Nephron (organoid): ENCODE measurements at regions not wholly inside any gene's neighbourhood (a gene's known extent, or its start where the extent isn't known, plus 50 kb on each side); places are given as distances from the start of the nearest gene placed in this dataset.
"Not testable (repeated sequence)": the region's sequence is repeated elsewhere in the genome, so short reads cannot be mapped to it uniquely, and the experiment has no call there.

Source experiments
- H3K27ac Mint-ChIP-seq, 3 experiments: 2 replicates each; pipeline ENCODE4 v1.8.0; 2020; ENCODE audit warnings: mixed read lengths in 3 of 3, mild to moderate bottlenecking in 2 of 3, moderate library complexity in 1 of 3
- H3K27me3 Mint-ChIP-seq: 2 replicates; pipeline ENCODE4 v1.8.0; 2021; ENCODE audit warnings: low read depth, mild to moderate bottlenecking, moderate library complexity, mixed read lengths
- H3K36me3 Mint-ChIP-seq: 2 replicates; pipeline ENCODE4 v1.8.0; 2020; ENCODE audit warnings: low read depth, mixed read lengths
- H3K4me1 Mint-ChIP-seq: 2 replicates; pipeline ENCODE4 v1.8.0; 2020; ENCODE audit warnings: mixed read lengths
- H3K4me3 Mint-ChIP-seq, 3 experiments: 2 replicates each; pipeline ENCODE4 v1.8.0; 2020; ENCODE audit warnings: mild to moderate bottlenecking in 3 of 3, mixed read lengths in 3 of 3, moderate library complexity in 2 of 3
- H3K9me3 Mint-ChIP-seq: 2 replicates; pipeline ENCODE4 v1.8.0; 2020; ENCODE audit warnings: mixed read lengths
- TF ChIP-seq, protein P1 (sequence below), 3 experiments: fragments of 200-600 bp; sonication (generic); IDR thresholded peaks; one replicate each; pipeline ENCODE4 v1.5.0; 2021; ENCODE audit warnings: antibody characterized with exemption in 3 of 3; ENCODE audit not compliant: unreplicated experiment in 3 of 3

- Mint-ChIP-seq H3K4me3 (no peak overlapping the region), H3K36me3 (no peaks in the 10 kb centered on the region), H3K27me3 (no peaks in the 10 kb centered on the region), H3K9me3 (peaks cover 23% of the 10 kb centered on the region), H3K4me1 (no peaks in the 10 kb centered on the region), H3K27ac (no peak overlapping the region)
- TF ChIP-seq, protein P1, sequence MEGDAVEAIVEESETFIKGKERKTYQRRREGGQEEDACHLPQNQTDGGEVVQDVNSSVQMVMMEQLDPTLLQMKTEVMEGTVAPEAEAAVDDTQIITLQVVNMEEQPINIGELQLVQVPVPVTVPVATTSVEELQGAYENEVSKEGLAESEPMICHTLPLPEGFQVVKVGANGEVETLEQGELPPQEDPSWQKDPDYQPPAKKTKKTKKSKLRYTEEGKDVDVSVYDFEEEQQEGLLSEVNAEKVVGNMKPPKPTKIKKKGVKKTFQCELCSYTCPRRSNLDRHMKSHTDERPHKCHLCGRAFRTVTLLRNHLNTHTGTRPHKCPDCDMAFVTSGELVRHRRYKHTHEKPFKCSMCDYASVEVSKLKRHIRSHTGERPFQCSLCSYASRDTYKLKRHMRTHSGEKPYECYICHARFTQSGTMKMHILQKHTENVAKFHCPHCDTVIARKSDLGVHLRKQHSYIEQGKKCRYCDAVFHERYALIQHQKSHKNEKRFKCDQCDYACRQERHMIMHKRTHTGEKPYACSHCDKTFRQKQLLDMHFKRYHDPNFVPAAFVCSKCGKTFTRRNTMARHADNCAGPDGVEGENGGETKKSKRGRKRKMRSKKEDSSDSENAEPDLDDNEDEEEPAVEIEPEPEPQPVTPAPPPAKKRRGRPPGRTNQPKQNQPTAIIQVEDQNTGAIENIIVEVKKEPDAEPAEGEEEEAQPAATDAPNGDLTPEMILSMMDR (IDR thresholded peaks at IDR 0.05; ENCODE audit: unreplicated experiment in 3 of 3), result no peak
These were observed 73.3 kb upstream of the ZDHHC15 start for GRCh38 chrX:75596178-75596577.

GRCh38 chrX:75593186-75593585 lies 70.3 kb upstream of the ZDHHC15 start:
- H3K27ac Mint-ChIP-seq, H3K4me1 Mint-ChIP-seq, H3K4me3 Mint-ChIP-seq, H3K36me3 Mint-ChIP-seq, H3K27me3 Mint-ChIP-seq: not testable (repeated sequence)
- peaks cover 21% of the 10 kb centered on the region for H3K9me3 Mint-ChIP-seq

DNA sequence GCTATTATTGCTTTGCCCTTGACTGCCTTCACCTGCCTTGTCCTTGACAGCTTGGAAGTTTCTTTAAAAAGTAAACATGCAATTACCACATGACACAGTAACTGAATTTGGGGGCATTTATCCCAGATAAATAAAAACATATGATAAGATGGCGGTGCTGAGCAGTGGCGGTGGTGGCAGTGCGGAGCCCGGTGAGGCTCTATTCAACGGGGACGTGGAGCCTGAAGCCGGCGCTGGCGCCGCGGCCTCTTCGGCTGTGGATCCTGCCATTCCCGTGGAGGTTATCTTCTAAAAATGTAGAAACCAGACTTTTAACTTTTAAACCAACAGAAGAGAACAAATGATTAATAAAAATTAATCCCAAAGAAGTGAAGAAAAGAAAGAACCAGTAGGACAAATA lies 59.7 kb upstream of the ZDHHC15 start:
- Mint-ChIP-seq H3K27ac (no peak overlapping the region), H3K4me3 (no peak overlapping the region), H3K36me3 (peaks cover 15% of the 10 kb centered on the region)

More for the DNA sequence above, 59.7 kb upstream of the ZDHHC15 start:
- TF ChIP-seq, protein P1 (IDR thresholded peaks at IDR 0.05; ENCODE audit: unreplicated experiment in 3 of 3), result no peak
- H3K4me1 Mint-ChIP-seq, result no peaks in the 10 kb centered on the region
- peaks cover 30% of the 10 kb centered on the region for H3K9me3 Mint-ChIP-seq
- no peaks in the 10 kb centered on the region for H3K27me3 Mint-ChIP-seq
